ENCODE measurements at regions not wholly inside any gene's neighbourhood (a gene's known extent, or its start where the extent isn't known, plus 50 kb on each side); places are given as distances from the start of the nearest gene placed in this dataset.

DNA sequence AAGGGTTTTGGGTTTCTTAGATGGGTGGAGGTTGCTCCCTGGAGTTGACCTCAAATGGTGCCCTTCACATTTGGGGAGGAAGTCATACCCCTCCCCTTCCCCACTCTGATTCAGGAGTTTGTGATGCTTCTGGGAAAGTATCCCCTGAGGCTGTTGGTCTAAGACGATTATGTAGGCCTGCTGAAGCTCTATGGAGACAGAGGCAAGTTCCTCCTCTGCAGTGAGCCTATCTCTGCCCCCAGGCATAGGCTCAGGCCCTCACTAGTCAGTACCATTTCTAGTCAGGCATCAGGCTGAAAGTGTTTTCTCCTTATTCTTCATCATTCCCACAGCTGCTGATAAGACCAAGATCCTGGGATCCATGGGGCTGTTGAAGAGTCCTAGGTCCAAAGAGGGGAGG is 271.6 kb upstream of the NUDT12 start:
- POLR2A ChIA-PET: no interaction called here

DNA sequence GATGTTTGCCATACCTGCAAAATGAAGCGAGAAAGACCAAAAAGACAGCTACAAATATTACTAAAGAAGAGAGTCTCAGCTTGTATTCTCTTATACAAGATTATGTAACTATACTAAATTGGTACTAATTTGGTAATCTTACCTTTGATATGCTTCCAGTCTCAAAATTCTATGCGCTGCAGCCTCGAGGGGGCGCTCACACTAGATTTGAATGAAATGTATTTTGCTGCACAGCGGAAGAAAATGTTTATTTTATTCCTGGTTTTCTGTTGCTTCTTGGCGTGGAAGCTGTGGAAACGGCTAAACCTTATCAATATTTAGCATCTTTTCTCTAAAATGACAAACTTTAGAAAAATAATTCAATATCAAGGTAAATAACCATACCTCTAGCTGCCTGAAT is 267.0 kb upstream of the NUDT12 start:
- RAD21 ChIA-PET (ENCODE audit: low non-redundant PET in 1 of 2, low total read pairs in 2 of 2, uncharacterized antibody in 2 of 2, unreplicated experiment in 2 of 2): no interaction called here
- no peaks in the 10 kb centered on the region for H3K27me3 ChIP-seq (ENCODE audit: insufficient read depth, low read length)
- no peak for ATAC-seq
- H3K9me3 ChIP-seq (ENCODE audit: control insufficient read depth in 1 of 2, insufficient read depth in 1 of 2, low read depth in 1 of 2, low read length in 2 of 2): no peaks in the 10 kb centered on the region
- H3K79me2 ChIP-seq (ENCODE audit: insufficient read depth, low read length): no peaks in the 10 kb centered on the region
- no peaks in the 10 kb centered on the region for H3K36me3 ChIP-seq (ENCODE audit: control insufficient read depth in 1 of 2, insufficient read depth in 2 of 2, low read length in 2 of 2)
- no peak overlapping the region for H2AFZ ChIP-seq (ENCODE audit: low read depth, low read length, poor library complexity, severe bottlenecking)
- H3K9ac ChIP-seq (ENCODE audit: low read length): no peak overlapping the region
- H3K27ac ChIP-seq (ENCODE audit: low read depth, low read length): no peak overlapping the region
- no peak for DNase-seq (ENCODE audit: low read depth, low spot score)
- no TSS peak for BruUV-seq (replicated peaks)
- no peak overlapping the region for H3K4me3 ChIP-seq (replicated peaks in 1 of 2; ENCODE audit: low read depth in 1 of 2, low read length in 2 of 2)
- H3K4me1 ChIP-seq (ENCODE audit: control insufficient read depth in 1 of 2, insufficient read depth in 2 of 2, low read length in 2 of 2): no peaks in the 10 kb centered on the region
- no peaks in the 10 kb centered on the region for H3K9me2 ChIP-seq (ENCODE audit: insufficient read depth)
- intact Hi-C loops (cut with micrococcal nuclease): loop anchor here (1.0 kb wide), 1 partner anchor 350 kb away; no protein-coding TSS in a partner anchor
- no peaks in the 10 kb centered on the region for H4K20me1 ChIP-seq (ENCODE audit: insufficient read depth)
- H3K4me2 ChIP-seq (ENCODE audit: low read length): no peak overlapping the region
- CTCF ChIA-PET: interaction anchor here (0.8 to 2.3 kb wide), 6 partner anchors 10 to 349 kb away, joined by 3 to 8 read pairs (median 5); no protein-coding TSS in a partner anchor
- POLR2A ChIA-PET: no interaction called here
- TF ChIP-seq, protein P1, sequence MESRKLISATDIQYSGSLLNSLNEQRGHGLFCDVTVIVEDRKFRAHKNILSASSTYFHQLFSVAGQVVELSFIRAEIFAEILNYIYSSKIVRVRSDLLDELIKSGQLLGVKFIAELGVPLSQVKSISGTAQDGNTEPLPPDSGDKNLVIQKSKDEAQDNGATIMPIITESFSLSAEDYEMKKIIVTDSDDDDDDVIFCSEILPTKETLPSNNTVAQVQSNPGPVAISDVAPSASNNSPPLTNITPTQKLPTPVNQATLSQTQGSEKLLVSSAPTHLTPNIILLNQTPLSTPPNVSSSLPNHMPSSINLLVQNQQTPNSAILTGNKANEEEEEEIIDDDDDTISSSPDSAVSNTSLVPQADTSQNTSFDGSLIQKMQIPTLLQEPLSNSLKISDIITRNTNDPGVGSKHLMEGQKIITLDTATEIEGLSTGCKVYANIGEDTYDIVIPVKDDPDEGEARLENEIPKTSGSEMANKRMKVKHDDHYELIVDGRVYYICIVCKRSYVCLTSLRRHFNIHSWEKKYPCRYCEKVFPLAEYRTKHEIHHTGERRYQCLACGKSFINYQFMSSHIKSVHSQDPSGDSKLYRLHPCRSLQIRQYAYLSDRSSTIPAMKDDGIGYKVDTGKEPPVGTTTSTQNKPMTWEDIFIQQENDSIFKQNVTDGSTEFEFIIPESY (IDR thresholded peaks at IDR 0.05; ENCODE audit: extremely low read depth, insufficient replicate concordance, low read length): no peak
- no peak for TF ChIP-seq JUND (IDR thresholded peaks at IDR 0.05)
- no peak for TF ChIP-seq ZFX (IDR thresholded peaks at IDR 0.05)
- TF ChIP-seq, protein P2, sequence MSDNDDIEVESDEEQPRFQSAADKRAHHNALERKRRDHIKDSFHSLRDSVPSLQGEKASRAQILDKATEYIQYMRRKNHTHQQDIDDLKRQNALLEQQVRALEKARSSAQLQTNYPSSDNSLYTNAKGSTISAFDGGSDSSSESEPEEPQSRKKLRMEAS (IDR thresholded peaks at IDR 0.05): no peak
- peak; percentile 51 for TF ChIP-seq RAD21 (IDR thresholded peaks at IDR 0.05; ENCODE audit: low read depth)
- TF ChIP-seq, protein P3, sequence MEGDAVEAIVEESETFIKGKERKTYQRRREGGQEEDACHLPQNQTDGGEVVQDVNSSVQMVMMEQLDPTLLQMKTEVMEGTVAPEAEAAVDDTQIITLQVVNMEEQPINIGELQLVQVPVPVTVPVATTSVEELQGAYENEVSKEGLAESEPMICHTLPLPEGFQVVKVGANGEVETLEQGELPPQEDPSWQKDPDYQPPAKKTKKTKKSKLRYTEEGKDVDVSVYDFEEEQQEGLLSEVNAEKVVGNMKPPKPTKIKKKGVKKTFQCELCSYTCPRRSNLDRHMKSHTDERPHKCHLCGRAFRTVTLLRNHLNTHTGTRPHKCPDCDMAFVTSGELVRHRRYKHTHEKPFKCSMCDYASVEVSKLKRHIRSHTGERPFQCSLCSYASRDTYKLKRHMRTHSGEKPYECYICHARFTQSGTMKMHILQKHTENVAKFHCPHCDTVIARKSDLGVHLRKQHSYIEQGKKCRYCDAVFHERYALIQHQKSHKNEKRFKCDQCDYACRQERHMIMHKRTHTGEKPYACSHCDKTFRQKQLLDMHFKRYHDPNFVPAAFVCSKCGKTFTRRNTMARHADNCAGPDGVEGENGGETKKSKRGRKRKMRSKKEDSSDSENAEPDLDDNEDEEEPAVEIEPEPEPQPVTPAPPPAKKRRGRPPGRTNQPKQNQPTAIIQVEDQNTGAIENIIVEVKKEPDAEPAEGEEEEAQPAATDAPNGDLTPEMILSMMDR (IDR thresholded peaks at IDR 0.05 in 2 of 3, conservative IDR thresholded peaks at IDR 0.05 in 1 of 3; ENCODE audit: borderline replicate concordance in 1 of 3, insufficient read depth in 1 of 3, low read depth in 2 of 3, low read length in 2 of 3): peak; percentile 33 to 85 (median 80); a peak in 5 of 6 replicates
- TF ChIP-seq POLR2AphosphoS5 (IDR thresholded peaks at IDR 0.05; ENCODE audit: low read depth, low read length): no peak
- TF ChIP-seq FOSL1 (IDR thresholded peaks at IDR 0.05; ENCODE audit: low read depth): no peak
- no peak for TF ChIP-seq POLR2A (IDR thresholded peaks at IDR 0.05; ENCODE audit: borderline replicate concordance, extremely low read depth, insufficient read depth, insufficient read length)

More for the DNA sequence above, 271.6 kb upstream of the NUDT12 start:
- no peak for TF ChIP-seq EGR1 (IDR thresholded peaks at IDR 0.05; ENCODE audit: low read depth)
- TF ChIP-seq, protein P1 (IDR thresholded peaks at IDR 0.05; ENCODE audit: extremely low read depth, insufficient replicate concordance, low read length): no peak
- TF ChIP-seq TCF7L2 (IDR thresholded peaks at IDR 0.05; ENCODE audit: borderline replicate concordance, extremely low read depth, insufficient read depth, insufficient read length): no peak
- ATAC-seq: no peak
- no peaks in the 10 kb centered on the region for H3K9me2 ChIP-seq (ENCODE audit: insufficient read depth)
- H3K9me3 ChIP-seq (ENCODE audit: control insufficient read depth in 1 of 2, insufficient read depth in 1 of 2, low read depth in 1 of 2, low read length in 2 of 2): no peaks in the 10 kb centered on the region
- H3K27ac ChIP-seq (ENCODE audit: low read depth, low read length): no peak overlapping the region
- H3K36me3 ChIP-seq (ENCODE audit: control insufficient read depth in 1 of 2, insufficient read depth in 2 of 2, low read length in 2 of 2): no peaks in the 10 kb centered on the region
- no peaks in the 10 kb centered on the region for H3K4me1 ChIP-seq (ENCODE audit: control insufficient read depth in 1 of 2, insufficient read depth in 2 of 2, low read length in 2 of 2)
- BruUV-seq (replicated peaks): no TSS peak
- H3K9ac ChIP-seq (ENCODE audit: low read length): no peak overlapping the region
- H3K4me3 ChIP-seq (replicated peaks in 1 of 2; ENCODE audit: low read depth in 1 of 2, low read length in 2 of 2): no peak overlapping the region
- no peaks in the 10 kb centered on the region for H3K27me3 ChIP-seq (ENCODE audit: insufficient read depth, low read length)
- no peak overlapping the region for H2AFZ ChIP-seq (ENCODE audit: low read depth, low read length, poor library complexity, severe bottlenecking)
- DNase-seq (ENCODE audit: low read depth, low spot score): no peak
- intact Hi-C loops (cut with micrococcal nuclease): no loop called here
- H3K4me2 ChIP-seq (ENCODE audit: low read length): no peak overlapping the region
- ChIA-PET CTCF (no interaction called here), RAD21 (ENCODE audit: low non-redundant PET in 1 of 2, low total read pairs in 2 of 2, uncharacterized antibody in 2 of 2, unreplicated experiment in 2 of 2) (no interaction called here)
- H4K20me1 ChIP-seq (ENCODE audit: insufficient read depth): no peaks in the 10 kb centered on the region
- no peaks in the 10 kb centered on the region for H3K79me2 ChIP-seq (ENCODE audit: insufficient read depth, low read length)

All from HCT116 (cell line).